Epithelial cell of proximal tubule (primary cell): ENCODE measurements at regions not wholly inside any gene's neighbourhood (a gene's known extent, or its start where the extent isn't known, plus 50 kb on each side); places are given as distances from the start of the nearest gene placed in this dataset.

Experiments used
- DNase-seq: peaks from one replicate; pipeline ENCODE4 v3.0.0-alpha.2; 2011; ENCODE audit warnings: low read depth
- H3K4me3 ChIP-seq: 2 replicates; pipeline ENCODE4 v1.5.1; 2011; ENCODE audit warnings: low read depth, mild to moderate bottlenecking, low read length
- TF ChIP-seq, protein P1 (sequence below): conservative IDR thresholded peaks from 2 replicates; pipeline ENCODE4 v1.5.1; 2012; ENCODE audit warnings: low read depth, mild to moderate bottlenecking, low read length

DNA sequence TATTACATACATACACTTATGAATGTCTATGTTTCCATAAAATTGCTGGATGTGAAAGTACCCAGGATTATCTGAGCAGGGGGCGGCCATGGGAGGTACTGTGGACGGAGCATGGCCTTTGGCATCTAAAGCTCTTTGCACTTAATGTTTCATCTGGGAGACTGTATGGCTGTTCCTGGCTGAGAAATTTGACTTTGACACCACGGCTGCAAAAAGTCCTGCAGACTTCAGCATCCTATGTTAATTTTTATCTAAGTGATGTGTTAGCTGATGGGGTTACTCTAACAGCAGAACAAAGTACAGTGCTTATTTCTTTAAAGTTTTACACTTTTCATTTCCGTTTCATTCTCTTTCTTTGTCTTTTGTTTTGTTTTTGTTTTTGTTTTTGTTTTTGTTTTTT, 139.8 kb upstream of the STX18 start:
- TF ChIP-seq, protein P1, sequence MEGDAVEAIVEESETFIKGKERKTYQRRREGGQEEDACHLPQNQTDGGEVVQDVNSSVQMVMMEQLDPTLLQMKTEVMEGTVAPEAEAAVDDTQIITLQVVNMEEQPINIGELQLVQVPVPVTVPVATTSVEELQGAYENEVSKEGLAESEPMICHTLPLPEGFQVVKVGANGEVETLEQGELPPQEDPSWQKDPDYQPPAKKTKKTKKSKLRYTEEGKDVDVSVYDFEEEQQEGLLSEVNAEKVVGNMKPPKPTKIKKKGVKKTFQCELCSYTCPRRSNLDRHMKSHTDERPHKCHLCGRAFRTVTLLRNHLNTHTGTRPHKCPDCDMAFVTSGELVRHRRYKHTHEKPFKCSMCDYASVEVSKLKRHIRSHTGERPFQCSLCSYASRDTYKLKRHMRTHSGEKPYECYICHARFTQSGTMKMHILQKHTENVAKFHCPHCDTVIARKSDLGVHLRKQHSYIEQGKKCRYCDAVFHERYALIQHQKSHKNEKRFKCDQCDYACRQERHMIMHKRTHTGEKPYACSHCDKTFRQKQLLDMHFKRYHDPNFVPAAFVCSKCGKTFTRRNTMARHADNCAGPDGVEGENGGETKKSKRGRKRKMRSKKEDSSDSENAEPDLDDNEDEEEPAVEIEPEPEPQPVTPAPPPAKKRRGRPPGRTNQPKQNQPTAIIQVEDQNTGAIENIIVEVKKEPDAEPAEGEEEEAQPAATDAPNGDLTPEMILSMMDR, result no peak
- no peak for DNase-seq
- H3K4me3 ChIP-seq, result no peak overlapping the region

DNA sequence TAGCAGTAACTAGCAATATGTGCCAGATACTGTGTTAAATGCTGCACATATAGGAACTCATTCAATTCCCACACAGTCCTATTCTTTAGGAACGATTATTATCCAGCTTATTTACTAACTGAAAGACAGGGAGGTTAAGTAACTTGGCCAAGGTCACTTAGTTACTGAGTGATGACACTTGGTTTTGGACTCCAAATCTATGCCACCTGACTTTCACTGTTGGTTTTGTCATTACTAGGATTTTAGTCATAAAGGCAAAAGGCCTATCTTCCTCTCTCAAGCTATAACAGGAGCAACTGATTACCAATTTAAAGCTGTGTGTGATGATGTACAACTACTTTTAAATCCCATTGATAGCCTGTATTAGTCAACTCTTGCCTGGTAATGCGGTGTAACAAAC, 138.9 kb upstream of the STX18 start:
- DNase-seq, result no peak
- no peak overlapping the region for H3K4me3 ChIP-seq
- TF ChIP-seq, protein P1, result no peak

DNA sequence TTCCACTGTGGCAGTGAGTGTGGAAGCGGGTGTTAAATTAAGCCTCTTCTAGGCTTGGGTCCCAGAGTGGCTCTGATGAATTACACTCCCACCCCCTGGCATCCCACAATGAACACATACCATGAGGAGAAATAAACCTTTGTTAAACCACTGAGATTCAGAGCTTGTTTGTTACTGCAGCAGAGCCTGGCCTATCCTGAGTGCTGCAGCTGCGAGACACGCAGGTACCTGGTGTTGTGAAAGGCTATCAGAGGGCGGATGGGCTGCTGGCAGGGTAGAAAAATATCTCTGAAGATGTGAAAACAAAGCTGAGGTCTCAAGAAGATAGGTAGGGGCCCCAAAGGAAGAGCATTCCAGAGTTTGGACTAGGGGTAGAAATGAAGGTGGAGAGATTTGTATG, 138.4 kb upstream of the STX18 start:
- H3K4me3 ChIP-seq, result no peak overlapping the region
- no peak for DNase-seq
- TF ChIP-seq, protein P1, result no peak

DNA sequence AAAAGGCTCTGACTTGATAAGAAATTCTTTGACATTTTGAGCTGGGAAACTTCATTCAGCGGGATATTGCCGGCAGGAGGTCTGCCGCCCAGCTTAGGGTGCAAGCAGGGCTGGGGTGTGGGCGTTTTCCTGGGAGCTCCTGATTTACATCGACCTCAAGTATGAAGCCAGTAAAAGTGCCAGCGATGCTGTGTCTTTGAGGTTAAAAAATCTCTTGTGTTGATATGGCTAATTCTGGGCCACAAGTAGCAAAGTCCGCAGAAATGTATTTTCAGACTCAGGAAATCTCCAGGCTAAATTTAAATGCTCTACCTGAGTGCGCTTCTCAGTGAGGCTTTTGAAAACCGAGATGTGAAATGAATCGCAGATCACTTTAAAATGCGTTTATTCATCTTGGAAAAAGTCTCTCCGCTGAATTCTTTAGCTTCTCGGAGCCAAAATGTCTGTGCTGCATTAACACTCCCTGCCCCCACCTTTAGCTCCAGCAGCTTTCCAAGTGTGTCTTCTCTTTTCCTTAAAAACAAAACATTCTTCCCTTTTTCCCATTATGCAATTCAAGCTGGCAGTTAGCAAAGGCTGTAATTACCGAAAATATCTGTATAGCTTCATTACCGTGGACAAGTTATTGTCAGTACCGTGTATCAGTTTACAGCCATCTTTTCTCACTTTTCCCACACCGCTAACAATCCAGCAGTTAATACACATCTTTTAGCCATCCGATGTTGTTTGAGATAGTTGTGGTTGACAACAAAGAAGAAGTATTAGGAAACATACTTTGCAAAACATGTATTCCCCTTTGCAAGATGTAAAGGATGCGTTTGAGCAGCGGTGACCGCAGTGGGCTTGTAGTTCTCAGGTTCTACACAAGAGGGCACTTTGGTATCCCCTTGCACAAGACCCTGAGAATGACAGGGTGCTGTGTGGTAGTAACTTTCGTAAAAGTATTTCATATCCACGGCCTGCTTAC, 136.0 kb upstream of the STX18 start:
- DNase-seq, result no peak
- TF ChIP-seq, protein P1, result peak; percentile 71
- no peak overlapping the region for H3K4me3 ChIP-seq

- no peak for DNase-seq
- no peak overlapping the region for H3K4me3 ChIP-seq
- TF ChIP-seq, protein P1, result no peak
Measured at GRCh38 chr4:4675641-4676040, 133.8 kb upstream of the STX18 start.

GRCh38 chr4:4675051-4675581, 133.3 kb upstream of the STX18 start:
- no peak for DNase-seq
- TF ChIP-seq, protein P1, result no peak
- H3K4me3 ChIP-seq, result no peak overlapping the region
